Gastroesophageal sphincter (tissue), 3 donors: ENCODE measurements at regions not wholly inside any gene's neighbourhood (a gene's known extent, or its start where the extent isn't known, plus 50 kb on each side); places are given as distances from the start of the nearest gene placed in this dataset.

Source experiments
- CTCF ChIP-seq, 4 experiments: fragments of 200-600 bp in 2 of 4; fragments of 450-650 bp in 2 of 4; sonication (generic) in 1 of 4; IDR thresholded peaks; one replicate each; pipeline ENCODE4 v1.5.1; 2017 to 2019; ENCODE audit warnings: antibody characterized with exemption in 4 of 4, mild to moderate bottlenecking in 2 of 4, moderate library complexity in 2 of 4
- EP300 ChIP-seq: sonication (generic); formaldehyde crosslinking; IDR thresholded peaks from one replicate; pipeline ENCODE4 v1.6.1; 2017; ENCODE audit warnings: antibody characterized with exemption, mild to moderate bottlenecking
- POLR2A ChIP-seq, 2 donors: fragments of 450-650 bp; IDR thresholded peaks; one replicate each; pipeline ENCODE4 v1.6.1; 2017; ENCODE audit warnings: antibody characterized with exemption in 2 of 2, mild to moderate bottlenecking in 2 of 2, moderate library complexity in 1 of 2

- TF ChIP-seq CTCF (IDR thresholded peaks at IDR 0.05) (no peak), EP300 (no peak), POLR2A (IDR thresholded peaks at IDR 0.05) (no peak)
Measured at GRCh38 chr19:28523619-28524018, 689.3 kb downstream of the UQCRFS1 start.
